ENCODE measurements at regions not wholly inside any gene's neighbourhood (a gene's known extent, or its start where the extent isn't known, plus 50 kb on each side); places are given as distances from the start of the nearest gene placed in this dataset.
A peak's percentile ranks its signal among the peaks of the same experiment; 100 is the strongest.
"Not testable (repeated sequence)": the region's sequence is repeated elsewhere in the genome, so short reads cannot be mapped to it uniquely, and the experiment has no call there.

- DNase-seq (ENCODE audit: low read depth), result no peak
Observed at GRCh38 chr20:56766528-56766927, 137.4 kb downstream of the TFAP2C start.

- no peak for DNase-seq (ENCODE audit: low read depth)
Observed at GRCh38 chr20:56769921-56770600, 141.0 kb downstream of the TFAP2C start.

GRCh38 chr20:56773749-56774148 lies 144.6 kb downstream of the TFAP2C start:
- DNase-seq (ENCODE audit: low read depth), result no peak

GRCh38 chr20:56774873-56775272 lies 145.8 kb downstream of the TFAP2C start:
- no peak for DNase-seq (ENCODE audit: low read depth)

- DNase-seq (ENCODE audit: low read depth), result no peak
Observed at GRCh38 chr20:56776345-56776744, 147.2 kb downstream of the TFAP2C start.

GRCh38 chr20:56778765-56779195 lies 149.7 kb downstream of the TFAP2C start:
- no peak for DNase-seq (ENCODE audit: low read depth)

GRCh38 chr20:56779452-56780143 lies 150.5 kb downstream of the TFAP2C start:
- DNase-seq (ENCODE audit: low read depth), result no peak

- DNase-seq (ENCODE audit: low read depth), result no peak
Observed at GRCh38 chr20:56780266-56780665, 151.2 kb downstream of the TFAP2C start.

GRCh38 chr20:56781108-56781739 lies 152.1 kb downstream of the TFAP2C start:
- peak; percentile 12 for DNase-seq (ENCODE audit: low read depth)

GRCh38 chr20:56781987-56782560 lies 153.0 kb downstream of the TFAP2C start:
- DNase-seq (ENCODE audit: low read depth), result not testable (repeated sequence)

- DNase-seq (ENCODE audit: low read depth), result not testable (repeated sequence)
Observed at GRCh38 chr20:56782814-56783213, 153.7 kb downstream of the TFAP2C start.

- DNase-seq (ENCODE audit: low read depth), result no peak
Observed at GRCh38 chr20:56783826-56784225, 154.7 kb downstream of the TFAP2C start.

GRCh38 chr20:56786503-56786902 lies 157.4 kb downstream of the TFAP2C start:
- DNase-seq (ENCODE audit: low read depth), result no peak

- peak; percentile 56 for DNase-seq (ENCODE audit: low read depth)
Observed at GRCh38 chr20:56788041-56788670, 159.1 kb downstream of the TFAP2C start.

GRCh38 chr20:56788671-56789610 lies 159.8 kb downstream of the TFAP2C start:
- no peak for DNase-seq (ENCODE audit: low read depth)

- no peak for DNase-seq (ENCODE audit: low read depth)
Observed at GRCh38 chr20:56793916-56794315, 164.8 kb downstream of the TFAP2C start.

GRCh38 chr20:56795492-56795891 lies 166.4 kb downstream of the TFAP2C start:
- DNase-seq (ENCODE audit: low read depth), result no peak

GRCh38 chr20:56796345-56796744 lies 167.2 kb downstream of the TFAP2C start:
- no peak for DNase-seq (ENCODE audit: low read depth)

GRCh38 chr20:56797023-56797422 lies 167.9 kb downstream of the TFAP2C start:
- no peak for DNase-seq (ENCODE audit: low read depth)

- no peak for DNase-seq (ENCODE audit: low read depth)
Observed at GRCh38 chr20:56798634-56799033, 169.5 kb downstream of the TFAP2C start.

GRCh38 chr20:56799187-56799586 lies 170.1 kb downstream of the TFAP2C start:
- DNase-seq (ENCODE audit: low read depth), result no peak
